GM18507 (cell line): ENCODE measurements at regions not wholly inside any gene's neighbourhood (a gene's known extent, or its start where the extent isn't known, plus 50 kb on each side); places are given as distances from the start of the nearest gene placed in this dataset.

Experiments used
- DNase-seq: peaks from one replicate; pipeline ENCODE4 v3.0.0; 2011; ENCODE audit warnings: low read depth; ENCODE audit not compliant: insufficient read length; ENCODE audit errors: extremely low spot score
- FAIRE-seq: peaks from 2 replicates; lab custom pipeline; 2011; peaks lifted over from hg19 to GRCh38; lab: Jason Lieb, UNC

DNA sequence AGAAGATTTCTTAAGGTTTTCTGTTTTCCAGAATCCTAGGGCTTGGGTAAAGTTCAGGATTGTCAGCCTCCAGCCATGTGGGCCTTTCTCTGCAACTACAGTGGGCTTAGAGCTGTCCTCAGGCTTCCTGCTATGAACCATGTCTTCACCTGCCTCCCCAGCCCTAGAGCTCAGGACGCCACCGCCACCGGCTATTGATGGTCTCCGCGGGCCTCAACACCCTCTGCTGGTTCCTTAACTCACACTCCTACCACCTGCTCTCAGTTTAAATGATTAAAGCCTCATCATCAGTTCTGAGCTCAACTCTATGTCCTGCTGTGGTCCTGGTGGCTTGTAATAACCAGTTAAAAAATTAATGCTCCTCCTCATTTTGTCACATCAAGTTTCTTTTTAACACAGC lies 221.0 kb downstream of the EFNB2 start:
- FAIRE-seq, result no peak
- DNase-seq, result no peak

DNA sequence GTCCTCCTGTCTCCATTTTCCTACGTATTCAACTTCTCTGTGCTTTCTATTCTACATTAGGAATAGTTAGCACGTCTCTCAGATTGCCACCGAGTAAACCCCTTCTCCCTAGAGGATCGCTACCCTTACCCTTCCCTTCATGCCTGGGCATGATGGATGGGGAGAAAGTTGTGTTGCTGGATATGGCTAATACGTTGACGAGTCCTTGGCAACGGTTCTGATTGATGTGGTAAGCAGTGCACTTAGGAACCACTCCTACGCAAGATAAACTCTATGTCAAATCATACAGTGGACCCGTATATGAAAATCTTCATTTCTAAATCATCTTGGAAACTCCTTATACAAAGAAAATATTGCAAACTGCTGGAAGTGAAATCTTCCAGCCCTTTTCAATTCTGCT lies 224.5 kb downstream of the EFNB2 start:
- DNase-seq (no peak), FAIRE-seq (no peak)

GRCh38 chr13:106310291-106310865 lies 225.1 kb downstream of the EFNB2 start:
- no peak for FAIRE-seq
- DNase-seq, result no peak

- DNase-seq, result no peak
Measured at GRCh38 chr13:106306748-106307277, 228.6 kb downstream of the EFNB2 start.

DNA sequence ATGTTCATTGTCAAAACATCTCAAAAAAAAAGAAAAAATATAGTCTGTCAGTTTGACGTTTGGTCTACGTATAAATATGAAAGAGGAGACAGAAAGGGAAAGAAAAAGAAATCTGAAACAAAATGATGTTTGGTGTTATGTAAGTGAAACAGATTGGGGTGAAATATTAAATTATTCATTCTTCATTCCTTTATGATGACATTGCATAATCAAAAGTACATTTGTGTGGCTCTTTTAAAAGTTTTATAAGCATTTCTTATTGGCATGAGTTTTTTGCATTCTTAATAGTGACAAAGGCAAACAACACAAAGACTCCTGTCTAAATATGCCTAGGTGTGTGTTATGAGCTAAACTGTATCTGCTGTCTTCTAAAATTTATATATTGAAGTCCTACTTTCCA lies 232.6 kb downstream of the EFNB2 start:
- no peak for DNase-seq
- no peak for FAIRE-seq

More at GRCh38 chr13:106306748-106307277, 228.6 kb downstream of the EFNB2 start:
- no peak for FAIRE-seq

DNA sequence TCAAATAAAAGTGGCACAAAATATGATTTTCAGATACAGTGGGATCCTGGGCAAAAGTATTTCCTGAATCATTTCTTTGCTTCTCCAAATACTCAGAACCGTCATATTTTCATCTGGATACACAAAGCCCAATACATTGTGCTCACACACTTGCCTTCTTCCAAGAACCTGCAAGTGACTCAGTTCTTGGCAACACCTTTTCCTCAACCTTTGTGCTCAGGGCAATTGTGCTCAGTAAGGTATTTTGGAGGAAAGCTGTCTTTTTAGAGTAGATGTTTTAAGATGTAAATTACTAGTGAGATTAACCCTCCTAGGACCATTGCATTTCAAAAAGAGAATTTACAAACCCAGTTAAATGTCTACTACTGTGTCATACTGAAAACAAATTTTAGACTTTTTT lies 233.5 kb downstream of the EFNB2 start:
- FAIRE-seq (no peak), DNase-seq (no peak)

- no peak for FAIRE-seq
- DNase-seq, result no peak
Measured at GRCh38 chr13:106299621-106300020, 235.8 kb downstream of the EFNB2 start.

GRCh38 chr13:106297283-106297682 lies 238.2 kb downstream of the EFNB2 start:
- no peak for FAIRE-seq
- DNase-seq, result no peak

- no peak for FAIRE-seq
- DNase-seq, result no peak
Measured at GRCh38 chr13:106296723-106297122, 238.7 kb downstream of the EFNB2 start.

GRCh38 chr13:106295971-106296370 lies 239.5 kb downstream of the EFNB2 start:
- FAIRE-seq (no peak), DNase-seq (no peak)

GRCh38 chr13:106291006-106291405 lies 244.5 kb downstream of the EFNB2 start:
- DNase-seq (no peak), FAIRE-seq (no peak)

DNA sequence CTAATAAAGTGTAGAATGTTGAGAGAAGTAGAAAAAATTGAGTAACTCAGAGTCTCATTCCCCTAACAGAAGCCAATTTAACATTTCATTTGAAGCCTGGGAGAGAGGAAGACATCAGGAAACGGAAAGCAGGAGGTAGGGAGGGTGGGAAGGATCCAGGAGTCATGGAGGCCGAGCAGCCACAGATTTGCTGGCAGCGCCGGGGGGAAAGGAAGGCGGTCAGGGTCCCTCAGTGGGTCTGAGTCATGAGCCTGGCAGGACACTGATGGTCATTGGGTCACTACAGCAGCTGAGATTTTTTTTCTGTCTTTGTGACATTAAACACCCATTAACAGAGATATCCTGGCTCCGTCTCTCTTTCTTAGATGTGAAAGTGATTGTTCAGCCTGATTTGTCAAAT lies 248.1 kb downstream of the EFNB2 start:
- DNase-seq, result no peak
- no peak for FAIRE-seq

DNA sequence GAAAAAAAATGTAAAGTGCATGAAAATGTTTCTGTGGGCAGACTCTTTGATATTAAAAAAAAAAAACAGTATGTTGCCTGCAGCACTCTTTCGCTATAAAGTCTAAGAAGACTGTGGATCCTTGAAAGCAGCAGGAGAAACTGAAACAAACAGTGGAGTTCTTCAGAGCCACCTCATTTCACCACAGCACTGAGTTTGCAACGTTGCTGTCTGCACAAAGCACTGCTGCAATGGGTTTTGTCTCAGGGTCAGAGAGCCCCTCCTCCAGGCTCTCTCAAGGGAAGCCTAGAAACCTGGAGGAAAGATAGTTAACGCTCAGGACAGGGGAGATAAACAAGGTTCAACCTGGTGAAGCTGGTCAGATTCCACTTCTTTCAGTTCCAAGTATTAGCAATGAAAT lies 248.7 kb downstream of the EFNB2 start:
- no peak for FAIRE-seq
- no peak for DNase-seq

DNA sequence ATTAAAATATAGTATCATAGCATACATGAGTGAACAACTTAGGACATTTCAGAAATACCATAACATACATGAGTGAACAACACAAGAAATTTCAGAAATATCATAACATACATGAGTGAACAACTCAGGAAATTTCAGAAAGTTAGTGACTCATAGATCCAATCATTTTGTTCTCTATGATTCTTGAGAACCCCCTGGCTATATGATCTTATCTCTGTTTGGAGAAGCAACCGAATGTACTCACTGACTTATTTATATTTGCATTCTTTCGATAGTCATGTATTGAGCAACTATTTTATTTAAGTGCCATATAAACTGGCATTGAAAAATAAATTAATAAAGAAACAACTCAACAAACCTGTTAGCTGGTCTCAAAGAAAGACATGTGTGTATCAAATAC lies 251.1 kb downstream of the EFNB2 start:
- DNase-seq (no peak), FAIRE-seq (no peak)

- FAIRE-seq, result no peak
- DNase-seq, result no peak
Measured at GRCh38 chr13:106281426-106281825, 254.0 kb downstream of the EFNB2 start.

- no peak for FAIRE-seq
- no peak for DNase-seq
Measured at GRCh38 chr13:106277484-106278154, 257.8 kb downstream of the EFNB2 start.

DNA sequence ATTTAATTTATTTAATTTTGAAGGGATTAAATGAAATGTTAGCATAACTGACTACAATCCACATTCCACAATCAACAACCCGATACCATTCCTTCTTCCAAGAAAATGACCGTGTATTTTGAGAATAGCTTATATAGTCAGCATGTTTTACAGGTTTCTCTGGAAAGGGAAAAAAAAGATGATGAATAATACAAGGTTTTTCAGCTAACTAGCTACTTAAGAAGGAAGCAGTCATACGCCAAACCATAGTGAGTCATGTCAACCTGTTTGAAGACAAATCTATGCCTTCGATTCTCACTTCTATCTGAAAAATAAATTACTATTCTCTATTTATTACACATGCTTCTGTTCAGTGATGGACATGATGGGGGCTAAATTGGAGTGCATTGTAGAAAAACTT lies 258.6 kb downstream of the EFNB2 start:
- DNase-seq, result no peak
- no peak for FAIRE-seq

- FAIRE-seq (no peak), DNase-seq (no peak)
Measured at GRCh38 chr13:106275446-106276032, 259.9 kb downstream of the EFNB2 start.

DNA sequence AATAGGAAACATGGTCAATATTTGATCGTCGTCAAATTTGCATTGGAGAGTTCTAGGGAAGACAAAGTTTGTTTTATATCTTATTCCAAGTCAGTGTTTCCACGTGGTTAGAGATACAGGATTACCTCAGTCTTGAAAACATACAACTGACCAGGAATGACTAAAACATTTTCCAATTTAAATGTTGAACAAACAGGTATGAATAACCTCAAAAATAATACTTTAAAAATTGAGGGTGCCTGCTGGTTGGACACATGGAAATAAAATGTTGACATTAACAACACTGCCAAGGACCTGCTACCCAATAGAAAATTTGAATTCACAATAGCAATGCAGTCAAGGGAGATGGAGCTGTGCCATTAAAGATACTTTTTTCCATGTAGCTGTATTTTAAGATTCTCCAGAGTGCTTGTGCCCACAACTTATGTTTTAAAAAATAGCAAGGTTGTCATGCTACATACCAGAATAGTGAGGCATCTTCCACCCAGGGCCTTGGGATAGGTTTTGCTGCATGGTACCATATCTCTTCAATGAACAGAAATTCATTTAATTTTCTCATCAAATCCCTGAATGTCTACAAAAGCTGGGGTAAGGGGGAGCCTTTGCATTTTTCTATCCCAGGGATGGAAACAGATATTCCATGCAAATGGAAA lies 260.8 kb downstream of the EFNB2 start:
- DNase-seq (no peak), FAIRE-seq (no peak)

DNA sequence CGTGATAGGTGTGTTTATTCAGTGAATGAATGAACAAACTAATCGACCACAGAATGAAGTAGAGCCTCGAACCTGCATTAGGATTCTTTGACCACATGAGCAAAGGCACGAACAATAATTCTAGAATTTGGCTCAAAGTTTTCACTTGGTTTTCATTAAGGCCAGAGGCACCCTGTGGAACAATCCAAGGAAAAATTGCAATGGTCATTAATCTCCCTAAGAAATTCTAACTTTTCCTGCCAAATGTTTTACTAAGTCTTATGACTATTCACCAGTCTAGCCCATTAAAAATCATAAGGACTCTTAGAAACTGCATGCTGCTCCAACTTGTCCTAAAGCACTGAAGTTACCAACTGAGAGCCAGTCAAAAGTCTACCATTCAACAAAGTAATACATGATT lies 271.7 kb downstream of the EFNB2 start:
- FAIRE-seq, result no peak

GRCh38 chr13:106262886-106263285 lies 272.6 kb downstream of the EFNB2 start:
- FAIRE-seq (no peak), DNase-seq (no peak)

More for the DNA sequence above, 271.7 kb downstream of the EFNB2 start:
- DNase-seq, result no peak
